ENCODE measurements at regions not wholly inside any gene's neighbourhood (a gene's known extent, or its start where the extent isn't known, plus 50 kb on each side); places are given as distances from the start of the nearest gene placed in this dataset.

GRCh38 chr5:14062178-14062577, 81.0 kb upstream of the TRIO start:
- no peak for DNase-seq (ENCODE audit: extremely low spot score, unreplicated experiment)
- no peaks in the 10 kb centered on the region for H3K27me3 Mint-ChIP-seq
- H3K27ac Mint-ChIP-seq = no peak overlapping the region
- no peaks in the 10 kb centered on the region for H3K4me1 Mint-ChIP-seq (ENCODE audit: unreplicated experiment)
- H3K9me3 Mint-ChIP-seq = no peaks in the 10 kb centered on the region
- no peak overlapping the region for H3K4me3 Mint-ChIP-seq
- no peaks in the 10 kb centered on the region for H3K36me3 Mint-ChIP-seq
- no peak for TF ChIP-seq CTCF (conservative IDR thresholded peaks at IDR 0.05)

GRCh38 chr5:14061106-14061505, 82.0 kb upstream of the TRIO start:
- Mint-ChIP-seq H3K4me3 (no peak overlapping the region), H3K27me3 (no peaks in the 10 kb centered on the region), H3K27ac (no peak overlapping the region), H3K9me3 (no peaks in the 10 kb centered on the region), H3K4me1 (ENCODE audit: unreplicated experiment) (no peaks in the 10 kb centered on the region), H3K36me3 (no peaks in the 10 kb centered on the region)
- TF ChIP-seq CTCF (conservative IDR thresholded peaks at IDR 0.05) = no peak
- DNase-seq (ENCODE audit: extremely low spot score, unreplicated experiment) = no peak

- Mint-ChIP-seq H3K27me3 (no peaks in the 10 kb centered on the region), H3K4me1 (ENCODE audit: unreplicated experiment) (no peaks in the 10 kb centered on the region), H3K9me3 (no peaks in the 10 kb centered on the region), H3K27ac (no peak overlapping the region), H3K36me3 (no peaks in the 10 kb centered on the region), H3K4me3 (no peak overlapping the region)
- TF ChIP-seq CTCF (conservative IDR thresholded peaks at IDR 0.05) = no peak
- no peak for DNase-seq (ENCODE audit: extremely low spot score, unreplicated experiment)
These were observed 82.9 kb upstream of the TRIO start for GRCh38 chr5:14060218-14060617.

GRCh38 chr5:14059810-14060209, 83.3 kb upstream of the TRIO start:
- no peaks in the 10 kb centered on the region for H3K27me3 Mint-ChIP-seq
- no peaks in the 10 kb centered on the region for H3K4me1 Mint-ChIP-seq (ENCODE audit: unreplicated experiment)
- DNase-seq (ENCODE audit: extremely low spot score, unreplicated experiment) = no peak
- H3K27ac Mint-ChIP-seq = no peak overlapping the region
- no peak overlapping the region for H3K4me3 Mint-ChIP-seq
- no peak for TF ChIP-seq CTCF (conservative IDR thresholded peaks at IDR 0.05)
- H3K9me3 Mint-ChIP-seq = no peaks in the 10 kb centered on the region
- H3K36me3 Mint-ChIP-seq = no peaks in the 10 kb centered on the region

- H3K4me1 Mint-ChIP-seq (ENCODE audit: unreplicated experiment) = no peaks in the 10 kb centered on the region
- DNase-seq (ENCODE audit: extremely low spot score, unreplicated experiment) = no peak
- no peak overlapping the region for H3K27ac Mint-ChIP-seq
- H3K36me3 Mint-ChIP-seq = no peaks in the 10 kb centered on the region
- no peaks in the 10 kb centered on the region for H3K9me3 Mint-ChIP-seq
- TF ChIP-seq CTCF (conservative IDR thresholded peaks at IDR 0.05) = no peak
- no peak overlapping the region for H3K4me3 Mint-ChIP-seq
- no peaks in the 10 kb centered on the region for H3K27me3 Mint-ChIP-seq
These were observed 85.9 kb upstream of the TRIO start for GRCh38 chr5:14057289-14057688.

GRCh38 chr5:14056039-14056438, 87.1 kb upstream of the TRIO start:
- no peak overlapping the region for H3K27ac Mint-ChIP-seq

More at GRCh38 chr5:14056039-14056438, 87.1 kb upstream of the TRIO start:
- Mint-ChIP-seq H3K4me3 (no peak overlapping the region), H3K36me3 (no peaks in the 10 kb centered on the region), H3K9me3 (no peaks in the 10 kb centered on the region), H3K27me3 (no peaks in the 10 kb centered on the region), H3K4me1 (ENCODE audit: unreplicated experiment) (no peaks in the 10 kb centered on the region)
- TF ChIP-seq CTCF (conservative IDR thresholded peaks at IDR 0.05) = no peak
- no peak for DNase-seq (ENCODE audit: extremely low spot score, unreplicated experiment)

Measured in type B pancreatic cell (in vitro differentiated cells).